HEK293 (cell line): ENCODE measurements at regions not wholly inside any gene's neighbourhood (a gene's known extent, or its start where the extent isn't known, plus 50 kb on each side); places are given as distances from the start of the nearest gene placed in this dataset.

Experiments used
- CTCF ChIA-PET: fragments of 350-600 bp; formaldehyde crosslinking; extraction: SDS; loops from one replicate; lab custom pipeline; 2021; ENCODE audit warnings: antibody characterized with exemption; lab: Yijun Ruan, JAX
- POLR2A ChIA-PET: fragments of 300-600 bp; formaldehyde crosslinking; extraction: SDS; loops from one replicate; lab custom pipeline; 2020; ENCODE audit warnings: antibody characterized with exemption, inconsistent platforms; lab: Yijun Ruan, JAX
- H3K27ac ChIP-seq: fragments of 200-500 bp; sonication (Bioruptor generic); 2 replicates; pipeline ENCODE4 v1.5.1; 2014; ENCODE audit warnings: low read depth, low read length, control low read depth, inconsistent platforms; ENCODE audit errors: extremely low read depth
- H3K36me3 ChIP-seq, 2 experiments: fragments of 200-500 bp in 1 of 2; sonication (Bioruptor generic) in 1 of 2; 1 replicate in 1 of 2; 2 replicates in 1 of 2; pipeline ENCODE4 v1.5.1; 2014 to 2017; ENCODE audit warnings: inconsistent platforms in 2 of 2, low read length in 2 of 2; ENCODE audit not compliant: control insufficient read depth in 2 of 2, insufficient read depth in 1 of 2
- H3K4me1 ChIP-seq: fragments of 200-500 bp; sonication (Bioruptor generic); 2 replicates; pipeline ENCODE4 v1.5.1; 2014; ENCODE audit warnings: mild to moderate bottlenecking, low read length, inconsistent platforms; ENCODE audit not compliant: control insufficient read depth, insufficient read depth
- H3K4me3 ChIP-seq: 2 replicates; pipeline ENCODE4 v1.5.1; 2011; ENCODE audit warnings: low read depth, mild to moderate bottlenecking, control low read depth, low read length, moderate library complexity
- H3K9me3 ChIP-seq: fragments of 200-500 bp; sonication (Bioruptor generic); 2 replicates; pipeline ENCODE4 v1.5.1; 2014; ENCODE audit warnings: low read depth, low read length, inconsistent platforms; ENCODE audit not compliant: control insufficient read depth, insufficient read depth
- FEZF1 ChIP-seq: fragments of 450-650 bp; formaldehyde crosslinking; IDR thresholded peaks from 2 replicates; pipeline ENCODE4 v1.5.1; 2016; ENCODE audit warnings: missing biosample characterization, missing genetic modification characterization
- GLIS2 ChIP-seq: fragments of 450-650 bp; formaldehyde crosslinking; IDR thresholded peaks from 2 replicates; pipeline ENCODE4 v1.5.1; 2016; ENCODE audit warnings: missing biosample characterization, missing genetic modification characterization
- MEIS1 ChIP-seq: sonication (generic); formaldehyde crosslinking; IDR thresholded peaks from 2 replicates; pipeline ENCODE4 v1.8.1; 2022; ENCODE audit warnings: missing genetic modification reagents, mild to moderate bottlenecking, borderline replicate concordance
- ZBTB7A ChIP-seq: fragments of 450-650 bp; formaldehyde crosslinking; IDR thresholded peaks from 2 replicates; pipeline ENCODE4 v1.5.1; 2016; ENCODE audit warnings: low read depth, missing biosample characterization, missing genetic modification characterization
- ZNF114 ChIP-seq: fragments of 450-650 bp; formaldehyde crosslinking; IDR thresholded peaks from 2 replicates; pipeline ENCODE4 v1.5.0; 2017; ENCODE audit warnings: missing biosample characterization, missing genetic modification characterization
- ZNF157 ChIP-seq: fragments of 450-650 bp; formaldehyde crosslinking; IDR thresholded peaks from 2 replicates; pipeline ENCODE4 v1.5.1; 2016; ENCODE audit warnings: missing biosample characterization, missing genetic modification characterization
- ZNF184 ChIP-seq: fragments of 450-650 bp; IDR thresholded peaks from 2 replicates; pipeline ENCODE4 v1.5.1; 2018; ENCODE audit warnings: missing biosample characterization, mild to moderate bottlenecking, missing genetic modification characterization
- ZNF221 ChIP-seq: fragments of 450-650 bp; formaldehyde crosslinking; IDR thresholded peaks from 2 replicates; pipeline ENCODE4 v1.5.1; 2017; ENCODE audit warnings: missing biosample characterization, missing genetic modification characterization, borderline replicate concordance
- ZNF223 ChIP-seq: fragments of 450-650 bp; formaldehyde crosslinking; IDR thresholded peaks from 2 replicates; pipeline ENCODE4 v1.5.1; 2016; ENCODE audit warnings: missing biosample characterization, missing genetic modification characterization
- ZNF24 ChIP-seq: fragments of 450-650 bp; formaldehyde crosslinking; IDR thresholded peaks from 2 replicates; pipeline ENCODE4 v1.5.1; 2016; ENCODE audit warnings: missing biosample characterization, missing genetic modification characterization
- ZNF350 ChIP-seq: fragments of 450-650 bp; formaldehyde crosslinking; IDR thresholded peaks from 2 replicates; pipeline ENCODE4 v1.5.0; 2017; ENCODE audit warnings: missing biosample characterization, mild to moderate bottlenecking, missing genetic modification characterization
- ZNF37A ChIP-seq: fragments of 450-650 bp; IDR thresholded peaks from 2 replicates; pipeline ENCODE4 v1.5.1; 2018; ENCODE audit warnings: missing biosample characterization, missing genetic modification characterization
- ZNF501 ChIP-seq: fragments of 450-650 bp; formaldehyde crosslinking; IDR thresholded peaks from 2 replicates; pipeline ENCODE4 v1.5.1; 2016; ENCODE audit warnings: missing biosample characterization, missing genetic modification characterization
- ZNF596 ChIP-seq: fragments of 450-650 bp; IDR thresholded peaks from 2 replicates; pipeline ENCODE4 v1.5.0; 2018; ENCODE audit warnings: missing biosample characterization, mild to moderate bottlenecking, missing genetic modification characterization, moderate library complexity
- ZNF707 ChIP-seq: fragments of 450-650 bp; formaldehyde crosslinking; IDR thresholded peaks from 2 replicates; pipeline ENCODE4 v1.5.1; 2016; ENCODE audit warnings: missing biosample characterization, missing genetic modification characterization
- ZNF785 ChIP-seq: fragments of 450-650 bp; formaldehyde crosslinking; IDR thresholded peaks from 2 replicates; pipeline ENCODE4 v1.5.1; 2016; ENCODE audit warnings: missing biosample characterization, missing genetic modification characterization
- TF ChIP-seq, protein P1 (sequence below): fragments of 450-650 bp; formaldehyde crosslinking; IDR thresholded peaks from 2 replicates; pipeline ENCODE4 v1.5.1; 2016; ENCODE audit warnings: missing biosample characterization, missing genetic modification characterization
- TF ChIP-seq, protein P2 (sequence below): fragments of 450-650 bp; formaldehyde crosslinking; IDR thresholded peaks from 2 replicates; pipeline ENCODE4 v1.5.1; 2016; ENCODE audit warnings: missing biosample characterization, missing genetic modification characterization
- TF ChIP-seq, protein P3 (sequence below): fragments of 450-650 bp; formaldehyde crosslinking; IDR thresholded peaks from 2 replicates; pipeline ENCODE4 v1.5.1; 2017; ENCODE audit warnings: missing biosample characterization, missing genetic modification characterization
- TF ChIP-seq, protein P4 (sequence below): fragments of 450-650 bp; formaldehyde crosslinking; IDR thresholded peaks from 2 replicates; pipeline ENCODE4; 2016; ENCODE audit warnings: missing biosample characterization, missing genetic modification characterization
- TF ChIP-seq, protein P5 (sequence below): fragments of 450-650 bp; formaldehyde crosslinking; IDR thresholded peaks from 2 replicates; pipeline ENCODE4 v1.5.1; 2016; ENCODE audit warnings: missing biosample characterization, missing genetic modification characterization

DNA sequence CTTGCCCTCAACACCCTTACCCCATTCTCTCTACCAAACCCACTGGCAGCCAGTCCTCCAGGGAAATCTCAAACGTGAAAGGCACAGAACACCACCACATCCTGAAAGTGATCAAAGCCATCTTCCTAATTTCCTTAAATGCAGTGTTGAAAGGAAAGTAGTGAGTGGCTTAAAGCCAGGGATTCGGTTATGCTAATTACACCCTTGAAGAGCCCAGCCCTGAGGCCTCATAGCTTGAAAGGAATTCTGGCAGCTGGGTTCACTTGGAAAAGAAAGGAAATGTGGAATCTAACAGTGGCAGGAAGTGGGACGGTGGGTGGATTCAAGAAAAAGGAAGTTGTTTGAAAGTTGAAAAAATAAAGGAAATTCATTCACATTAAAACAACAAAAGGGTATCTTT lies 73.0 kb upstream of the FICD start:
- H3K4me3 ChIP-seq: no peak overlapping the region
- TF ChIP-seq ZBTB7A (tag by site-specific recombination) (no peak), FEZF1 (tag by site-specific recombination) (no peak), ZNF24 (no peak), ZNF596 (tag by site-specific recombination) (no peak), MEIS1 (no peak), ZNF501 (tag by site-specific recombination) (no peak), ZNF707 (tag by site-specific recombination) (no peak)
- TF ChIP-seq, protein P1, sequence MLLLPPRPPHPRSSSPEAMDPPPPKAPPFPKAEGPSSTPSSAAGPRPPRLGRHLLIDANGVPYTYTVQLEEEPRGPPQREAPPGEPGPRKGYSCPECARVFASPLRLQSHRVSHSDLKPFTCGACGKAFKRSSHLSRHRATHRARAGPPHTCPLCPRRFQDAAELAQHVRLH (tag by site-specific recombination): no peak
- TF ChIP-seq, protein P2, sequence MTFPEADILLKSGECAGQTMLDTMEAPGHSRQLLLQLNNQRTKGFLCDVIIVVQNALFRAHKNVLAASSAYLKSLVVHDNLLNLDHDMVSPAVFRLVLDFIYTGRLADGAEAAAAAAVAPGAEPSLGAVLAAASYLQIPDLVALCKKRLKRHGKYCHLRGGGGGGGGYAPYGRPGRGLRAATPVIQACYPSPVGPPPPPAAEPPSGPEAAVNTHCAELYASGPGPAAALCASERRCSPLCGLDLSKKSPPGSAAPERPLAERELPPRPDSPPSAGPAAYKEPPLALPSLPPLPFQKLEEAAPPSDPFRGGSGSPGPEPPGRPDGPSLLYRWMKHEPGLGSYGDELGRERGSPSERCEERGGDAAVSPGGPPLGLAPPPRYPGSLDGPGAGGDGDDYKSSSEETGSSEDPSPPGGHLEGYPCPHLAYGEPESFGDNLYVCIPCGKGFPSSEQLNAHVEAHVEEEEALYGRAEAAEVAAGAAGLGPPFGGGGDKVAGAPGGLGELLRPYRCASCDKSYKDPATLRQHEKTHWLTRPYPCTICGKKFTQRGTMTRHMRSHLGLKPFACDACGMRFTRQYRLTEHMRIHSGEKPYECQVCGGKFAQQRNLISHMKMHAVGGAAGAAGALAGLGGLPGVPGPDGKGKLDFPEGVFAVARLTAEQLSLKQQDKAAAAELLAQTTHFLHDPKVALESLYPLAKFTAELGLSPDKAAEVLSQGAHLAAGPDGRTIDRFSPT (tag by site-specific recombination): no peak
- TF ChIP-seq, protein P3, sequence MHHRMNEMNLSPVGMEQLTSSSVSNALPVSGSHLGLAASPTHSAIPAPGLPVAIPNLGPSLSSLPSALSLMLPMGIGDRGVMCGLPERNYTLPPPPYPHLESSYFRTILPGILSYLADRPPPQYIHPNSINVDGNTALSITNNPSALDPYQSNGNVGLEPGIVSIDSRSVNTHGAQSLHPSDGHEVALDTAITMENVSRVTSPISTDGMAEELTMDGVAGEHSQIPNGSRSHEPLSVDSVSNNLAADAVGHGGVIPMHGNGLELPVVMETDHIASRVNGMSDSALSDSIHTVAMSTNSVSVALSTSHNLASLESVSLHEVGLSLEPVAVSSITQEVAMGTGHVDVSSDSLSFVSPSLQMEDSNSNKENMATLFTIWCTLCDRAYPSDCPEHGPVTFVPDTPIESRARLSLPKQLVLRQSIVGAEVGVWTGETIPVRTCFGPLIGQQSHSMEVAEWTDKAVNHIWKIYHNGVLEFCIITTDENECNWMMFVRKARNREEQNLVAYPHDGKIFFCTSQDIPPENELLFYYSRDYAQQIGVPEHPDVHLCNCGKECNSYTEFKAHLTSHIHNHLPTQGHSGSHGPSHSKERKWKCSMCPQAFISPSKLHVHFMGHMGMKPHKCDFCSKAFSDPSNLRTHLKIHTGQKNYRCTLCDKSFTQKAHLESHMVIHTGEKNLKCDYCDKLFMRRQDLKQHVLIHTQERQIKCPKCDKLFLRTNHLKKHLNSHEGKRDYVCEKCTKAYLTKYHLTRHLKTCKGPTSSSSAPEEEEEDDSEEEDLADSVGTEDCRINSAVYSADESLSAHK (tag by site-specific recombination): no peak
- TF ChIP-seq, protein P4, sequence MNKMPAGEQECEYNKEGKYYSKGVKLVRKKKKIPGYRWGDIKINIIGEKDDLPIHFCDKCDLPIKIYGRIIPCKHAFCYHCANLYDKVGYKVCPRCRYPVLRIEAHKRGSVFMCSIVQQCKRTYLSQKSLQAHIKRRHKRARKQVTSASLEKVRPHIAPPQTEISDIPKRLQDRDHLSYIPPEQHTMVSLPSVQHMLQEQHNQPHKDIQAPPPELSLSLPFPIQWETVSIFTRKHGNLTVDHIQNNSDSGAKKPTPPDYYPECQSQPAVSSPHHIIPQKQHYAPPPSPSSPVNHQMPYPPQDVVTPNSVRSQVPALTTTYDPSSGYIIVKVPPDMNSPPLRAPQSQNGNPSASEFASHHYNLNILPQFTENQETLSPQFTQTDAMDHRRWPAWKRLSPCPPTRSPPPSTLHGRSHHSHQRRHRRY (tag by site-specific recombination): no peak
- TF ChIP-seq, protein P5, sequence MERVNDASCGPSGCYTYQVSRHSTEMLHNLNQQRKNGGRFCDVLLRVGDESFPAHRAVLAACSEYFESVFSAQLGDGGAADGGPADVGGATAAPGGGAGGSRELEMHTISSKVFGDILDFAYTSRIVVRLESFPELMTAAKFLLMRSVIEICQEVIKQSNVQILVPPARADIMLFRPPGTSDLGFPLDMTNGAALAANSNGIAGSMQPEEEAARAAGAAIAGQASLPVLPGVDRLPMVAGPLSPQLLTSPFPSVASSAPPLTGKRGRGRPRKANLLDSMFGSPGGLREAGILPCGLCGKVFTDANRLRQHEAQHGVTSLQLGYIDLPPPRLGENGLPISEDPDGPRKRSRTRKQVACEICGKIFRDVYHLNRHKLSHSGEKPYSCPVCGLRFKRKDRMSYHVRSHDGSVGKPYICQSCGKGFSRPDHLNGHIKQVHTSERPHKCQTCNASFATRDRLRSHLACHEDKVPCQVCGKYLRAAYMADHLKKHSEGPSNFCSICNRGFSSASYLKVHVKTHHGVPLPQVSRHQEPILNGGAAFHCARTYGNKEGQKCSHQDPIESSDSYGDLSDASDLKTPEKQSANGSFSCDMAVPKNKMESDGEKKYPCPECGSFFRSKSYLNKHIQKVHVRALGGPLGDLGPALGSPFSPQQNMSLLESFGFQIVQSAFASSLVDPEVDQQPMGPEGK (tag by site-specific recombination): no peak
- no peak overlapping the region for H3K27ac ChIP-seq
- no peaks in the 10 kb centered on the region for H3K4me1 ChIP-seq
- ChIA-PET CTCF (no interaction called here), POLR2A (no interaction called here)
- no peaks in the 10 kb centered on the region for H3K9me3 ChIP-seq
- no peaks in the 10 kb centered on the region for H3K36me3 ChIP-seq

DNA sequence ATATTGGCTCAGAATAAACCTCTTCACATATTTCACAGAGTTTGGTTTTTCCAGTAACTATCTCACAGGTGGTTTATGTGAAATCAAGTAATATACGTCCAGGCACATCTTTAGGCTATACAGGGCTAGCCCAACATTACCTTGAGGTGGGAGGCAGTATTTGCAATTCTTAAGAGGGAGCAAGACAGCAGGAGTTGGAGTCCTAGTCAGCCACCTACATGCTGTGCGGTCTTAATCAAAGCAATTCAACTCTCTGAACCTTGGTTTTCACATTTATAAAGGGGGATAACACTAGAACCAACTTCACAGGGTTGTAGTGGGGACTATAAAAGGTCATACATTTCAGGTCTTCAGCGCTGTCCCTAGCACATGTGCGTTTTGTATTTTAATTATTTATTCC lies 73.5 kb upstream of the FICD start:
- H3K9me3 ChIP-seq: no peaks in the 10 kb centered on the region
- H3K27ac ChIP-seq: no peak overlapping the region
- ChIA-PET POLR2A (no interaction called here), CTCF (no interaction called here)
- no peak for TF ChIP-seq ZNF223 (tag by site-specific recombination)
- TF ChIP-seq ZNF785 (tag by site-specific recombination): no peak
- no peak for TF ChIP-seq GLIS2 (tag by site-specific recombination)
- TF ChIP-seq ZNF157 (tag by site-specific recombination): no peak
- no peak for TF ChIP-seq ZNF37A (tag by site-specific recombination)
- TF ChIP-seq ZNF707 (tag by site-specific recombination): no peak
- TF ChIP-seq ZNF350 (tag by site-specific recombination): no peak
- no peak for TF ChIP-seq ZNF114 (tag by site-specific recombination)
- no peak for TF ChIP-seq ZNF221 (tag by site-specific recombination)
- no peak for TF ChIP-seq ZNF184 (tag by site-specific recombination)
- no peaks in the 10 kb centered on the region for H3K4me1 ChIP-seq
- H3K36me3 ChIP-seq: no peaks in the 10 kb centered on the region
- H3K4me3 ChIP-seq: no peak overlapping the region
